Panc1 (cell line): ENCODE measurements at regions not wholly inside any gene's neighbourhood (a gene's known extent, or its start where the extent isn't known, plus 50 kb on each side); places are given as distances from the start of the nearest gene placed in this dataset.

Experiments used
- ATAC-seq: fragments of 200-7000 bp; cut with Tn5 transposase; 2 replicates; pipeline ENCODE4 v1.9.1; 2020; ENCODE audit warnings: mild to moderate bottlenecking, moderate library complexity
- BruUV-seq: library from RNA; stranded (reverse); fragments of 400-500 nt; replicated peaks from 2 replicates; lab custom pipeline; 2021; lab: Mats Ljungman, UMichigan
- CTCF ChIA-PET: fragments of 300-600 bp; sonication (Branson Sonifier 250); formaldehyde crosslinking; loops from one replicate; lab custom pipeline; 2022; ENCODE audit warnings: antibody characterized with exemption; lab: Charles Lee
- POLR2A ChIA-PET: fragments of 300-600 bp; sonication (Branson Sonifier 250); formaldehyde crosslinking; loops from one replicate; lab custom pipeline; 2022; ENCODE audit warnings: antibody characterized with exemption; lab: Charles Lee
- DNase-seq: peaks from one replicate; pipeline ENCODE4 v3.0.0-alpha.2; 2010; ENCODE audit warnings: low read depth, low spot score
- H3K27ac ChIP-seq: 2 replicates; pipeline ENCODE4 v1.5.1; 2011; ENCODE audit warnings: mild to moderate bottlenecking, low read length, inconsistent platforms
- H3K27me3 ChIP-seq: fragments of 200-500 bp; sonication (Bioruptor generic); 2 replicates; pipeline ENCODE4 v1.6.0; 2014; ENCODE audit warnings: low read length, inconsistent platforms; ENCODE audit not compliant: control insufficient read depth, insufficient read depth
- H3K36me3 ChIP-seq: fragments of 200-500 bp; sonication (Bioruptor generic); 2 replicates; pipeline ENCODE4 v1.5.1; 2014; ENCODE audit warnings: inconsistent platforms, mild to moderate bottlenecking, low read length, moderate library complexity; ENCODE audit not compliant: control insufficient read depth, insufficient read depth
- H3K4me1 ChIP-seq: 2 replicates; pipeline ENCODE4 v1.5.1; 2011; ENCODE audit warnings: inconsistent platforms, mild to moderate bottlenecking, low read length, moderate library complexity; ENCODE audit not compliant: control insufficient read depth, insufficient read depth
- H3K4me3 ChIP-seq, 2 experiments: 2 replicates each; pipeline ENCODE4 v1.5.1; 2011 to 2012; ENCODE audit warnings: low read depth in 2 of 2, low read length in 2 of 2, mild to moderate bottlenecking in 2 of 2, inconsistent platforms in 1 of 2, moderate library complexity in 1 of 2
- H3K9me3 ChIP-seq: fragments of 200-500 bp; sonication (Bioruptor generic); 2 replicates; pipeline ENCODE4 v1.5.1; 2014; ENCODE audit warnings: low read depth, mild to moderate bottlenecking, inconsistent platforms, low read length, moderate library complexity; ENCODE audit not compliant: control insufficient read depth, insufficient read depth
- CTCF ChIP-seq: fragments of 450-650 bp; IDR thresholded peaks from 2 replicates; pipeline ENCODE4 v1.5.1; 2017; ENCODE audit warnings: mild to moderate bottlenecking
- POLR2AphosphoS5 ChIP-seq: IDR thresholded peaks from 2 replicates; pipeline ENCODE4 v1.6.1; 2012; ENCODE audit warnings: mild to moderate bottlenecking, low read depth, low read length, moderate library complexity
- REST ChIP-seq, 2 experiments: IDR thresholded peaks; 2 replicates each; pipeline ENCODE4 v1.6.1; 2011 to 2012; ENCODE audit warnings: low read depth in 2 of 2, control low read depth in 1 of 2, low read length in 1 of 2, mild to moderate bottlenecking in 1 of 2, moderate library complexity in 1 of 2; ENCODE audit not compliant: insufficient read depth in 1 of 2
- SIN3A ChIP-seq: IDR thresholded peaks from 2 replicates; pipeline ENCODE4 v1.6.1; 2012; ENCODE audit warnings: low read depth, mild to moderate bottlenecking, low read length, moderate library complexity, borderline replicate concordance; ENCODE audit not compliant: insufficient read depth
- TCF7L2 ChIP-seq: IDR thresholded peaks from 2 replicates; pipeline ENCODE4 v1.6.1; 2011; ENCODE audit warnings: mild to moderate bottlenecking, low read depth, low read length, inconsistent platforms
- in situ Hi-C: cut with HindIII; loops from 2 replicates; pipeline ENCODE4 v1.10.0; 2016; ENCODE audit warnings: low sequenced_read_pairs, low pct_unique_long_range_greater_than_20kb
- intact Hi-C: fragments of 100-400 bp; cut with micrococcal nuclease; formaldehyde crosslinking; loops from one replicate; pipeline ENCODE4 v1.10.0; 2022; ENCODE audit not compliant: unreplicated experiment

GRCh38 chr13:40105231-40105630 lies 449.8 kb downstream of the COG6 start:
- ATAC-seq = no peak
- Histone ChIP-seq H3K36me3 (no peaks in the 10 kb centered on the region), H3K4me3 (no peak overlapping the region), H3K27me3 (no peaks in the 10 kb centered on the region), H3K27ac (no peak overlapping the region), H3K4me1 (no peaks in the 10 kb centered on the region), H3K9me3 (no peaks in the 10 kb centered on the region)
- TF ChIP-seq TCF7L2 = no peak
- TF ChIP-seq POLR2AphosphoS5 = no peak
- no peak for TF ChIP-seq SIN3A
- TF ChIP-seq CTCF = no peak
- no peak for TF ChIP-seq REST (IDR thresholded peaks at IDR 0.05; ENCODE audit: insufficient read depth in 1 of 2, low read depth in 2 of 2, low read length in 1 of 2)
- DNase-seq = no peak
- in situ Hi-C loops = no loop called here
- POLR2A ChIA-PET = no interaction called here
- CTCF ChIA-PET = no interaction called here
- BruUV-seq = no TSS peak
- intact Hi-C loops = no loop called here

GRCh38 chr13:40109351-40109844 lies 453.9 kb downstream of the COG6 start:
- in situ Hi-C loops = no loop called here
- Histone ChIP-seq H3K36me3 (no peaks in the 10 kb centered on the region), H3K9me3 (no peaks in the 10 kb centered on the region), H3K27me3 (no peaks in the 10 kb centered on the region), H3K4me1 (no peaks in the 10 kb centered on the region), H3K4me3 (no peak overlapping the region), H3K27ac (no peak overlapping the region)
- BruUV-seq = no TSS peak
- POLR2A ChIA-PET = no interaction called here
- ATAC-seq (no peak), DNase-seq (no peak)
- intact Hi-C loops = no loop called here
- CTCF ChIA-PET = no interaction called here
- TF ChIP-seq TCF7L2 = no peak
- no peak for TF ChIP-seq SIN3A
- TF ChIP-seq REST (IDR thresholded peaks at IDR 0.05; ENCODE audit: insufficient read depth in 1 of 2, low read depth in 2 of 2, low read length in 1 of 2) = no peak
- TF ChIP-seq CTCF = no peak
- TF ChIP-seq POLR2AphosphoS5 = no peak
